ENCODE measurements at regions not wholly inside any gene's neighbourhood (a gene's known extent, or its start where the extent isn't known, plus 50 kb on each side); places are given as distances from the start of the nearest gene placed in this dataset.

GRCh38 chr14:86279405-86279804 is 749.5 kb downstream of the FLRT2 start:
- H3K4me3 ChIP-seq (ENCODE audit: low read length) = no peak overlapping the region
- no peaks in the 10 kb centered on the region for H3K27me3 ChIP-seq (ENCODE audit: control insufficient read depth, insufficient read depth, low read length)
- H3K4me1 ChIP-seq (ENCODE audit: control insufficient read depth, insufficient read depth, low read length) = no peaks in the 10 kb centered on the region
- no peaks in the 10 kb centered on the region for H3K9me3 ChIP-seq (ENCODE audit: control insufficient read depth, low read depth, low read length)
- 100% methylated on average over 1 of the region's 3 CpGs for WGBS (ENCODE audit: insufficient coverage, low lambda C conversion rate)
- no peak for DNase-seq
- no peaks in the 10 kb centered on the region for H3K36me3 ChIP-seq (ENCODE audit: control insufficient read depth, insufficient read depth, low read length)
- no peak overlapping the region for H3K27ac ChIP-seq (ENCODE audit: low read length)

- Histone ChIP-seq H3K27me3 (ENCODE audit: control insufficient read depth, insufficient read depth, low read length) (no peaks in the 10 kb centered on the region), H3K9me3 (ENCODE audit: control insufficient read depth, low read depth, low read length) (no peaks in the 10 kb centered on the region), H3K27ac (ENCODE audit: low read length) (no peak overlapping the region), H3K4me1 (ENCODE audit: control insufficient read depth, insufficient read depth, low read length) (no peaks in the 10 kb centered on the region), H3K36me3 (ENCODE audit: control insufficient read depth, insufficient read depth, low read length) (no peaks in the 10 kb centered on the region), H3K4me3 (ENCODE audit: low read length) (no peak overlapping the region)
- no peak for DNase-seq
- WGBS (ENCODE audit: insufficient coverage, low lambda C conversion rate) = 29% methylated on average over 1 of the region's 2 CpGs
Observed at GRCh38 chr14:86257973-86258372, 728.0 kb downstream of the FLRT2 start.

GRCh38 chr14:86243158-86243557 is 713.2 kb downstream of the FLRT2 start:
- Histone ChIP-seq H3K36me3 (ENCODE audit: control insufficient read depth, insufficient read depth, low read length) (no peaks in the 10 kb centered on the region), H3K4me1 (ENCODE audit: control insufficient read depth, insufficient read depth, low read length) (no peaks in the 10 kb centered on the region), H3K9me3 (ENCODE audit: control insufficient read depth, low read depth, low read length) (no peaks in the 10 kb centered on the region), H3K4me3 (ENCODE audit: low read length) (no peak overlapping the region), H3K27me3 (ENCODE audit: control insufficient read depth, insufficient read depth, low read length) (no peaks in the 10 kb centered on the region), H3K27ac (ENCODE audit: low read length) (no peak overlapping the region)
- DNase-seq = no peak

GRCh38 chr14:86237733-86238132 is 707.8 kb downstream of the FLRT2 start:
- WGBS (ENCODE audit: insufficient coverage, low lambda C conversion rate) = no CpG with 5 or more reads among the region's 4 CpGs

GRCh38 chr14:86221755-86222154 is 691.8 kb downstream of the FLRT2 start:
- 45% methylated on average over 2 of the region's 3 CpGs for WGBS (ENCODE audit: insufficient coverage, low lambda C conversion rate)
- Histone ChIP-seq H3K4me1 (ENCODE audit: control insufficient read depth, insufficient read depth, low read length) (no peaks in the 10 kb centered on the region), H3K9me3 (ENCODE audit: control insufficient read depth, low read depth, low read length) (no peaks in the 10 kb centered on the region), H3K27me3 (ENCODE audit: control insufficient read depth, insufficient read depth, low read length) (no peaks in the 10 kb centered on the region), H3K27ac (ENCODE audit: low read length) (no peak overlapping the region), H3K36me3 (ENCODE audit: control insufficient read depth, insufficient read depth, low read length) (no peaks in the 10 kb centered on the region), H3K4me3 (ENCODE audit: low read length) (no peak overlapping the region)
- no peak for DNase-seq

More at GRCh38 chr14:86237733-86238132, 707.8 kb downstream of the FLRT2 start:
- no peaks in the 10 kb centered on the region for H3K9me3 ChIP-seq (ENCODE audit: control insufficient read depth, low read depth, low read length)
- H3K27ac ChIP-seq (ENCODE audit: low read length) = no peak overlapping the region
- H3K27me3 ChIP-seq (ENCODE audit: control insufficient read depth, insufficient read depth, low read length) = no peaks in the 10 kb centered on the region
- H3K4me3 ChIP-seq (ENCODE audit: low read length) = no peak overlapping the region
- H3K4me1 ChIP-seq (ENCODE audit: control insufficient read depth, insufficient read depth, low read length) = no peaks in the 10 kb centered on the region
- DNase-seq = no peak
- H3K36me3 ChIP-seq (ENCODE audit: control insufficient read depth, insufficient read depth, low read length) = no peaks in the 10 kb centered on the region

- H3K27ac ChIP-seq (ENCODE audit: low read length) = no peak overlapping the region
- no peak for DNase-seq
- no peaks in the 10 kb centered on the region for H3K9me3 ChIP-seq (ENCODE audit: control insufficient read depth, low read depth, low read length)
- H3K4me3 ChIP-seq (ENCODE audit: low read length) = no peak overlapping the region
- no peaks in the 10 kb centered on the region for H3K4me1 ChIP-seq (ENCODE audit: control insufficient read depth, insufficient read depth, low read length)
- H3K27me3 ChIP-seq (ENCODE audit: control insufficient read depth, insufficient read depth, low read length) = no peaks in the 10 kb centered on the region
- WGBS (ENCODE audit: insufficient coverage, low lambda C conversion rate) = no CpG with 5 or more reads among the region's 3 CpGs
- no peaks in the 10 kb centered on the region for H3K36me3 ChIP-seq (ENCODE audit: control insufficient read depth, insufficient read depth, low read length)
Observed at GRCh38 chr14:86221000-86221399, 691.1 kb downstream of the FLRT2 start.

- Histone ChIP-seq H3K36me3 (ENCODE audit: control insufficient read depth, insufficient read depth, low read length) (no peaks in the 10 kb centered on the region), H3K9me3 (ENCODE audit: control insufficient read depth, low read depth, low read length) (no peaks in the 10 kb centered on the region), H3K4me3 (ENCODE audit: low read length) (no peak overlapping the region), H3K4me1 (ENCODE audit: control insufficient read depth, insufficient read depth, low read length) (no peaks in the 10 kb centered on the region), H3K27ac (ENCODE audit: low read length) (no peak overlapping the region), H3K27me3 (ENCODE audit: control insufficient read depth, insufficient read depth, low read length) (no peaks in the 10 kb centered on the region)
- no peak for DNase-seq
- 75% methylated on average over 7 of the region's 14 CpGs for WGBS (ENCODE audit: insufficient coverage, low lambda C conversion rate)
Observed at GRCh38 chr14:86217523-86217922, 687.6 kb downstream of the FLRT2 start.

GRCh38 chr14:86203843-86204242 is 673.9 kb downstream of the FLRT2 start:
- Histone ChIP-seq H3K36me3 (ENCODE audit: control insufficient read depth, insufficient read depth, low read length) (no peaks in the 10 kb centered on the region), H3K4me1 (ENCODE audit: control insufficient read depth, insufficient read depth, low read length) (no peaks in the 10 kb centered on the region), H3K27me3 (ENCODE audit: control insufficient read depth, insufficient read depth, low read length) (no peaks in the 10 kb centered on the region), H3K9me3 (ENCODE audit: control insufficient read depth, low read depth, low read length) (no peaks in the 10 kb centered on the region), H3K4me3 (ENCODE audit: low read length) (no peak overlapping the region), H3K27ac (ENCODE audit: low read length) (no peak overlapping the region)
- no CpG with 5 or more reads among the region's 1 CpG for WGBS (ENCODE audit: insufficient coverage, low lambda C conversion rate)
- DNase-seq = no peak

GRCh38 chr14:86196471-86196870 is 666.5 kb downstream of the FLRT2 start:
- no peak for DNase-seq
- Histone ChIP-seq H3K27ac (ENCODE audit: low read length) (no peak overlapping the region), H3K27me3 (ENCODE audit: control insufficient read depth, insufficient read depth, low read length) (no peaks in the 10 kb centered on the region), H3K9me3 (ENCODE audit: control insufficient read depth, low read depth, low read length) (no peaks in the 10 kb centered on the region), H3K4me1 (ENCODE audit: control insufficient read depth, insufficient read depth, low read length) (no peaks in the 10 kb centered on the region), H3K36me3 (ENCODE audit: control insufficient read depth, insufficient read depth, low read length) (no peaks in the 10 kb centered on the region), H3K4me3 (ENCODE audit: low read length) (no peak overlapping the region)
- WGBS (ENCODE audit: insufficient coverage, low lambda C conversion rate) = no CpG with 5 or more reads among the region's 4 CpGs

GRCh38 chr14:86193756-86194155 is 663.8 kb downstream of the FLRT2 start:
- no peaks in the 10 kb centered on the region for H3K27me3 ChIP-seq (ENCODE audit: control insufficient read depth, insufficient read depth, low read length)
- H3K4me1 ChIP-seq (ENCODE audit: control insufficient read depth, insufficient read depth, low read length) = no peaks in the 10 kb centered on the region
- no peak for DNase-seq
- H3K4me3 ChIP-seq (ENCODE audit: low read length) = no peak overlapping the region
- H3K36me3 ChIP-seq (ENCODE audit: control insufficient read depth, insufficient read depth, low read length) = no peaks in the 10 kb centered on the region
- WGBS (ENCODE audit: insufficient coverage, low lambda C conversion rate) = 90% methylated on average over 3 of the region's 3 CpGs
- H3K9me3 ChIP-seq (ENCODE audit: control insufficient read depth, low read depth, low read length) = no peaks in the 10 kb centered on the region
- H3K27ac ChIP-seq (ENCODE audit: low read length) = no peak overlapping the region

- no peak overlapping the region for H3K27ac ChIP-seq (ENCODE audit: low read length)
- H3K27me3 ChIP-seq (ENCODE audit: control insufficient read depth, insufficient read depth, low read length) = no peaks in the 10 kb centered on the region
- H3K9me3 ChIP-seq (ENCODE audit: control insufficient read depth, low read depth, low read length) = no peaks in the 10 kb centered on the region
- no peak overlapping the region for H3K4me3 ChIP-seq (ENCODE audit: low read length)
- DNase-seq = no peak
- H3K36me3 ChIP-seq (ENCODE audit: control insufficient read depth, insufficient read depth, low read length) = no peaks in the 10 kb centered on the region
- WGBS (ENCODE audit: insufficient coverage, low lambda C conversion rate) = 90% methylated on average over 2 of the region's 6 CpGs
- no peaks in the 10 kb centered on the region for H3K4me1 ChIP-seq (ENCODE audit: control insufficient read depth, insufficient read depth, low read length)
Observed at GRCh38 chr14:86179980-86180379, 650.0 kb downstream of the FLRT2 start.

Measured in large intestine (tissue), 3 donors.